HepG2 (cell line): ENCODE measurements at regions not wholly inside any gene's neighbourhood (a gene's known extent, or its start where the extent isn't known, plus 50 kb on each side); places are given as distances from the start of the nearest gene placed in this dataset.

Source experiments
- CEBPB ChIP-seq: IDR thresholded peaks from 2 replicates; pipeline ENCODE4 v1.6.1; 2011; ENCODE audit warnings: low read depth, low read length, improper control_type of control experiment, borderline replicate concordance
- GATAD2A ChIP-seq: IDR thresholded peaks from 2 replicates; pipeline ENCODE4 v1.6.1; 2016
- HNF4A ChIP-seq: sonication (generic); formaldehyde crosslinking; IDR thresholded peaks from 2 replicates; pipeline ENCODE4 v1.4.0; 2020; ENCODE audit warnings: missing genetic modification reagents
- HNRNPH1 ChIP-seq: fragments of 200-400 bp; formaldehyde crosslinking; optimal IDR thresholded peaks from 2 replicates; pipeline ENCODE3; 2017; ENCODE audit warnings: mild to moderate bottlenecking, low read depth, low read length
- HNRNPUL1 ChIP-seq: fragments of 200-400 bp; formaldehyde crosslinking; IDR thresholded peaks from 2 replicates; pipeline ENCODE4 v1.6.1; 2017; ENCODE audit warnings: low read depth, mild to moderate bottlenecking, low read length, moderate library complexity
- MYC ChIP-seq: sonication (generic); formaldehyde crosslinking; IDR thresholded peaks from 2 replicates; pipeline ENCODE4 v1.9.0; 2021; ENCODE audit warnings: missing genetic modification reagents, borderline replicate concordance
- NCOA1 ChIP-seq: sonication (generic); formaldehyde crosslinking; IDR thresholded peaks from 2 replicates; pipeline ENCODE4 v1.9.0; 2021; ENCODE audit warnings: missing genetic modification reagents
- NFKB2 ChIP-seq: sonication (generic); formaldehyde crosslinking; IDR thresholded peaks from 2 replicates; pipeline ENCODE4 v1.4.0; 2020; ENCODE audit warnings: missing genetic modification reagents, borderline replicate concordance
- PRPF4 ChIP-seq: fragments of 200-400 bp; formaldehyde crosslinking; IDR thresholded peaks from 2 replicates; pipeline ENCODE4 v1.6.1; 2016; ENCODE audit warnings: low read length, low read depth; ENCODE audit not compliant: poor library complexity, severe bottlenecking
- RAD51 ChIP-seq: fragments of 450-650 bp; IDR thresholded peaks from 2 replicates; pipeline ENCODE4 v1.6.1; 2016; ENCODE audit warnings: borderline replicate concordance
- RBM22 ChIP-seq: fragments of 200-400 bp; formaldehyde crosslinking; optimal IDR thresholded peaks from 2 replicates; pipeline ENCODE3; 2017; ENCODE audit warnings: mild to moderate bottlenecking, low read length, moderate library complexity
- ZNF326 ChIP-seq: sonication (generic); formaldehyde crosslinking; IDR thresholded peaks from 2 replicates; pipeline ENCODE4 v1.4.0; 2020; ENCODE audit warnings: missing genetic modification reagents, borderline replicate concordance
- ZNF430 ChIP-seq: sonication (generic); formaldehyde crosslinking; IDR thresholded peaks from 2 replicates; pipeline ENCODE4 v1.9.0; 2021; ENCODE audit warnings: mild to moderate bottlenecking, missing genetic modification reagents
- ZNF564 ChIP-seq: sonication (generic); formaldehyde crosslinking; IDR thresholded peaks from 2 replicates; pipeline ENCODE4 v1.8.1; 2023; ENCODE audit warnings: mild to moderate bottlenecking, missing genetic modification reagents
- ZNF614 ChIP-seq: IDR thresholded peaks from 2 replicates; pipeline ENCODE4 v1.6.1; 2018; ENCODE audit warnings: missing biosample characterization, missing genetic modification reagents, inconsistent platforms, borderline replicate concordance
- TF ChIP-seq, protein P1 (sequence below): sonication (generic); formaldehyde crosslinking; IDR thresholded peaks from 2 replicates; pipeline ENCODE4 v1.5.0; 2020; ENCODE audit warnings: missing genetic modification reagents
- TF ChIP-seq, protein P2 (sequence below): sonication (generic); formaldehyde crosslinking; IDR thresholded peaks from 2 replicates; pipeline ENCODE4 v1.4.0; 2020; ENCODE audit warnings: missing genetic modification reagents
- TF ChIP-seq, protein P3 (sequence below): sonication (generic); formaldehyde crosslinking; IDR thresholded peaks from 2 replicates; pipeline ENCODE4 v1.8.0; 2022; ENCODE audit warnings: mild to moderate bottlenecking, missing genetic modification reagents, borderline replicate concordance
- TF ChIP-seq, protein P4 (sequence below): sonication (generic); formaldehyde crosslinking; IDR thresholded peaks from 2 replicates; pipeline ENCODE4 v1.5.1; 2020; ENCODE audit warnings: missing genetic modification reagents, mild to moderate bottlenecking, borderline replicate concordance
- TF ChIP-seq, protein P5 (sequence below): sonication (generic); formaldehyde crosslinking; IDR thresholded peaks from 2 replicates; pipeline ENCODE4 v1.9.0; 2022; ENCODE audit warnings: missing genetic modification reagents, mild to moderate bottlenecking, borderline replicate concordance
- TF ChIP-seq, protein P6 (sequence below): sonication (generic); formaldehyde crosslinking; IDR thresholded peaks from 2 replicates; pipeline ENCODE4 v1.4.0; 2020; ENCODE audit warnings: mild to moderate bottlenecking, missing genetic modification reagents
- TF ChIP-seq, protein P7 (sequence below): sonication (generic); formaldehyde crosslinking; IDR thresholded peaks from 2 replicates; pipeline ENCODE4 v1.4.0; 2020; ENCODE audit warnings: missing genetic modification reagents

DNA sequence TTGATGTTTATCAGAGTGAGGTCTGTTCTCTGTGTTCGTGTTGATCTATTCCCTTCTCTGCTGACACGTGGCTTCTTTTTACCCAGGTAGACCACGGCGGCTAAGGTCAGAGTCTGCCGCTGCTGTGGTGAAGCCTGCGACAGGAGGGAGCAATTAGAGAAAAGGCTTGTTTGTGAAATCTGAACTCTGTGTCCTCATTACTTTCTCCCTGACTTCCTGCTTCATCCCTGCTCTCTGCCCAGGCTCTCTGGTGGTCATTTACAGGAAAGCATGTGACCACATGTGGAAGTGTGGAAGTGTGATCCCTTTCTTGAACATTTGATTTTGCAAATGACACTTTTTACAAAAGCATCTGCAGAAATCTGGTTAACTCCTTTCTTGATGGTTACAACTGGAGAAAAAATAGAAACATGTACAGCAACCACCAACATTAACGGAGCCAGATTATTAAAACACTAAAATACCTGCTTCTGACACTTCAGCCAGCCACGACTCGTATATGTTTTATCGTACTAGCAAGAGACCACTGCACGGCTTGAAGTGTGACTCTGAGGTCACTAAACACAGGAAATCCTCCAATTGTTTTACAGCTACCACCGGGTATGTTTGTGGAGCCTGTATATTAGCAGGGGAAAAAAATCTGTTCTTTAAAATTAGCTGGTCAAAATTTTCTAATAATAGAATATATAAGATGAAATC is 388.6 kb upstream of the TMPO start (continued):
- no peak for TF ChIP-seq RBM22
- TF ChIP-seq MYC (CRISPR knock-in tag) = peak; percentile 42; the same call in 1 of the 2 replicates
- TF ChIP-seq, protein P1, sequence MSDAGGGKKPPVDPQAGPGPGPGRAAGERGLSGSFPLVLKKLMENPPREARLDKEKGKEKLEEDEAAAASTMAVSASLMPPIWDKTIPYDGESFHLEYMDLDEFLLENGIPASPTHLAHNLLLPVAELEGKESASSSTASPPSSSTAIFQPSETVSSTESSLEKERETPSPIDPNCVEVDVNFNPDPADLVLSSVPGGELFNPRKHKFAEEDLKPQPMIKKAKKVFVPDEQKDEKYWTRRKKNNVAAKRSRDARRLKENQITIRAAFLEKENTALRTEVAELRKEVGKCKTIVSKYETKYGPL (CRISPR knock-in tag) = no peak
- TF ChIP-seq, protein P2, sequence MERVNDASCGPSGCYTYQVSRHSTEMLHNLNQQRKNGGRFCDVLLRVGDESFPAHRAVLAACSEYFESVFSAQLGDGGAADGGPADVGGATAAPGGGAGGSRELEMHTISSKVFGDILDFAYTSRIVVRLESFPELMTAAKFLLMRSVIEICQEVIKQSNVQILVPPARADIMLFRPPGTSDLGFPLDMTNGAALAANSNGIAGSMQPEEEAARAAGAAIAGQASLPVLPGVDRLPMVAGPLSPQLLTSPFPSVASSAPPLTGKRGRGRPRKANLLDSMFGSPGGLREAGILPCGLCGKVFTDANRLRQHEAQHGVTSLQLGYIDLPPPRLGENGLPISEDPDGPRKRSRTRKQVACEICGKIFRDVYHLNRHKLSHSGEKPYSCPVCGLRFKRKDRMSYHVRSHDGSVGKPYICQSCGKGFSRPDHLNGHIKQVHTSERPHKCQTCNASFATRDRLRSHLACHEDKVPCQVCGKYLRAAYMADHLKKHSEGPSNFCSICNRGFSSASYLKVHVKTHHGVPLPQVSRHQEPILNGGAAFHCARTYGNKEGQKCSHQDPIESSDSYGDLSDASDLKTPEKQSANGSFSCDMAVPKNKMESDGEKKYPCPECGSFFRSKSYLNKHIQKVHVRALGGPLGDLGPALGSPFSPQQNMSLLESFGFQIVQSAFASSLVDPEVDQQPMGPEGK (CRISPR knock-in tag) = no peak
- TF ChIP-seq HNRNPH1 = no peak
- no peak for TF ChIP-seq RAD51
- TF ChIP-seq NCOA1 (CRISPR knock-in tag) = no peak
- no peak for TF ChIP-seq ZNF430 (CRISPR knock-in tag)
- TF ChIP-seq, protein P3, sequence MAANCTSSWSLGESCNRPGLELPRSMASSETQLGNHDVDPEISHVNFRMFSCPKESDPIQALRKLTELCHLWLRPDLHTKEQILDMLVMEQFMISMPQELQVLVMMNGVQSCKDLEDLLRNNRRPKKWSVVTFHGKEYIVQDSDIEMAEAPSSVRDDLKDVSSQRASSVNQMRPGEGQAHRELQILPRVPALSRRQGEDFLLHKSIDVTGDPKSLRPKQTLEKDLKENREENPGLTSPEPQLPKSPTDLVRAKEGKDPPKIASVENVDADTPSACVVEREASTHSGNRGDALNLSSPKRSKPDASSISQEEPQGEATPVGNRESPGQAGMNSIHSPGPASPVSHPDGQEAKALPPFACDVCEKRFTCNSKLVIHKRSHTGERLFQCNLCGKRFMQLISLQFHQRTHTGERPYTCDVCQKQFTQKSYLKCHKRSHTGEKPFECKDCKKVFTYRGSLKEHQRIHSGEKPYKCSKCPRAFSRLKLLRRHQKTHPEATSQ = no peak
- TF ChIP-seq PRPF4 = no peak
- TF ChIP-seq, protein P4, sequence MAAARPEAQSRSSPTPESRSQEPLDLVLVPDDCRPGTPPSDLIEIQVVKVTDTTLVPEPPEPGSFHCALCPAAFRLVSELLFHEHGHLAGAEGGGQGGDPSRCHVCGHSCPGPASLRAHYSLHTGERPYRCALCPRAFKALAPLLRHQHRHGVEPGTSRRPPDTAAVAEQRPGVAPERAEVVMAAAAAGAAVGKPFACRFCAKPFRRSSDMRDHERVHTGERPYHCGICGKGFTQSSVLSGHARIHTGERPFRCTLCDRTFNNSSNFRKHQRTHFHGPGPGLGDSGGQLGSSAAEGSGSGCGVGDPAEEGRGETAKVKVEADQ = no peak
- TF ChIP-seq NFKB2 (CRISPR knock-in tag) = no peak
- peak; percentile 17; the same call in 1 of the 2 replicates for TF ChIP-seq CEBPB
- peak; percentile 53 for TF ChIP-seq HNF4A (CRISPR knock-in tag)
- no peak for TF ChIP-seq ZNF326 (CRISPR knock-in tag)
- TF ChIP-seq, protein P5, sequence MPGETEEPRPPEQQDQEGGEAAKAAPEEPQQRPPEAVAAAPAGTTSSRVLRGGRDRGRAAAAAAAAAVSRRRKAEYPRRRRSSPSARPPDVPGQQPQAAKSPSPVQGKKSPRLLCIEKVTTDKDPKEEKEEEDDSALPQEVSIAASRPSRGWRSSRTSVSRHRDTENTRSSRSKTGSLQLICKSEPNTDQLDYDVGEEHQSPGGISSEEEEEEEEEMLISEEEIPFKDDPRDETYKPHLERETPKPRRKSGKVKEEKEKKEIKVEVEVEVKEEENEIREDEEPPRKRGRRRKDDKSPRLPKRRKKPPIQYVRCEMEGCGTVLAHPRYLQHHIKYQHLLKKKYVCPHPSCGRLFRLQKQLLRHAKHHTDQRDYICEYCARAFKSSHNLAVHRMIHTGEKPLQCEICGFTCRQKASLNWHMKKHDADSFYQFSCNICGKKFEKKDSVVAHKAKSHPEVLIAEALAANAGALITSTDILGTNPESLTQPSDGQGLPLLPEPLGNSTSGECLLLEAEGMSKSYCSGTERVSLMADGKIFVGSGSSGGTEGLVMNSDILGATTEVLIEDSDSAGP (CRISPR knock-in tag) = no peak
- TF ChIP-seq, protein P6, sequence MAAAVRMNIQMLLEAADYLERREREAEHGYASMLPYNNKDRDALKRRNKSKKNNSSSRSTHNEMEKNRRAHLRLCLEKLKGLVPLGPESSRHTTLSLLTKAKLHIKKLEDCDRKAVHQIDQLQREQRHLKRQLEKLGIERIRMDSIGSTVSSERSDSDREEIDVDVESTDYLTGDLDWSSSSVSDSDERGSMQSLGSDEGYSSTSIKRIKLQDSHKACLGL (CRISPR knock-in tag) = no peak
- peak; percentile 17; the same call in 1 of the 2 replicates for TF ChIP-seq GATAD2A (CRISPR knock-in tag)
- TF ChIP-seq, protein P7, sequence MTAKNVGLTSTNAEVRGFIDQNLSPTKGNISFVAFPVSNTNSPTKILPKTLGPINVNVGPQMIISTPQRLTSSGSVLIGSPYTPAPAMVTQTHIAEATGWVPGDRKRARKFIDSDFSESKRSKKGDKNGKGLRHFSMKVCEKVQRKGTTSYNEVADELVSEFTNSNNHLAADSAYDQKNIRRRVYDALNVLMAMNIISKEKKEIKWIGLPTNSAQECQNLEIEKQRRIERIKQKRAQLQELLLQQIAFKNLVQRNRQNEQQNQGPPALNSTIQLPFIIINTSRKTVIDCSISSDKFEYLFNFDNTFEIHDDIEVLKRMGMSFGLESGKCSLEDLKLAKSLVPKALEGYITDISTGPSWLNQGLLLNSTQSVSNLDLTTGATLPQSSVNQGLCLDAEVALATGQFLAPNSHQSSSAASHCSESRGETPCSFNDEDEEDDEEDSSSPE (CRISPR knock-in tag) = no peak
- no peak for TF ChIP-seq ZNF614 (CRISPR knock-in tag)
- no peak for TF ChIP-seq HNRNPUL1
- TF ChIP-seq ZNF564 (CRISPR knock-in tag) = no peak
